Neural progenitor cell (in vitro differentiated cells): ENCODE measurements at regions not wholly inside any gene's neighbourhood (a gene's known extent, or its start where the extent isn't known, plus 50 kb on each side); places are given as distances from the start of the nearest gene placed in this dataset.

Experiments used
- DNase-seq: peaks from one replicate; pipeline ENCODE4 v3.0.0-alpha.2; 2016; ENCODE audit warnings: low spot score
- H2AFZ ChIP-seq: fragments of 200-600 bp; sonication (generic); replicated peaks from 2 replicates; pipeline ENCODE4 v1.6.1; 2016; ENCODE audit warnings: antibody characterized with exemption
- H3F3A ChIP-seq: fragments of 200-600 bp; sonication (generic); 2 replicates; pipeline ENCODE4 v1.6.1; 2016; ENCODE audit warnings: antibody characterized with exemption, low read depth
- H3K27ac ChIP-seq: fragments of 200-600 bp; sonication (generic); 2 replicates; pipeline ENCODE4 v1.5.1; 2016; ENCODE audit warnings: mild to moderate bottlenecking
- H3K27me3 ChIP-seq: fragments of 200-600 bp; sonication (generic); 2 replicates; pipeline ENCODE4 v1.6.1; 2016; ENCODE audit warnings: mild to moderate bottlenecking, moderate library complexity
- H3K36me3 ChIP-seq: fragments of 200-600 bp; sonication (generic); 2 replicates; pipeline ENCODE4 v1.5.1; 2016
- H3K4me1 ChIP-seq: fragments of 200-600 bp; sonication (generic); 2 replicates; pipeline ENCODE4 v1.6.1; 2016; ENCODE audit warnings: mixed run types
- H3K4me2 ChIP-seq: fragments of 200-600 bp; sonication (generic); 2 replicates; pipeline ENCODE4 v1.6.1; 2016
- H3K4me3 ChIP-seq: fragments of 200-600 bp; sonication (generic); 2 replicates; pipeline ENCODE4 v1.5.1; 2016
- H3K79me2 ChIP-seq: fragments of 200-600 bp; sonication (generic); 2 replicates; pipeline ENCODE4 v1.6.1; 2016; ENCODE audit warnings: low read depth
- H3K9ac ChIP-seq: fragments of 200-600 bp; sonication (generic); 2 replicates; pipeline ENCODE4 v1.6.1; 2016
- H3K9me3 ChIP-seq: fragments of 200-600 bp; sonication (generic); 2 replicates; pipeline ENCODE4 v1.5.1; 2016; ENCODE audit warnings: low read depth
- H4K20me1 ChIP-seq: fragments of 200-600 bp; sonication (generic); 2 replicates; pipeline ENCODE4 v1.6.1; 2016; ENCODE audit warnings: low read depth
- H3K27ac Mint-ChIP-seq: 3 replicates; pipeline ENCODE4 v1.8.0; 2021; ENCODE audit warnings: mixed read lengths
- H3K27me3 Mint-ChIP-seq: 2 replicates; pipeline ENCODE4 v1.8.0; 2022; ENCODE audit warnings: low read depth, mild to moderate bottlenecking, inconsistent platforms, moderate library complexity, mixed read lengths; ENCODE audit not compliant: insufficient read depth
- H3K36me3 Mint-ChIP-seq: 3 replicates; pipeline ENCODE4 v1.8.0; 2021; ENCODE audit warnings: mixed read lengths
- H3K4me1 Mint-ChIP-seq: 3 replicates; pipeline ENCODE4 v1.8.0; 2021; ENCODE audit warnings: mixed read lengths
- H3K4me3 Mint-ChIP-seq: 3 replicates; pipeline ENCODE4 v1.8.0; 2021; ENCODE audit warnings: mild to moderate bottlenecking, moderate library complexity, mixed read lengths
- H3K9me3 Mint-ChIP-seq: 3 replicates; pipeline ENCODE4 v1.8.0; 2020; ENCODE audit warnings: mixed read lengths
- CTCF ChIP-seq: fragments of 200-600 bp; sonication (generic); IDR thresholded peaks from 2 replicates; pipeline ENCODE4 v1.5.1; 2017; ENCODE audit warnings: antibody characterized with exemption, mild to moderate bottlenecking
- EZH2 ChIP-seq: fragments of 200-600 bp; sonication (generic); IDR thresholded peaks from 2 replicates; pipeline ENCODE4 v1.6.1; 2017; ENCODE audit warnings: antibody characterized with exemption, mild to moderate bottlenecking, moderate library complexity
- EZH2phosphoT487 ChIP-seq: fragments of 200-600 bp; sonication (generic); IDR thresholded peaks from 2 replicates; pipeline ENCODE4 v1.6.1; 2017; ENCODE audit warnings: antibody characterized with exemption

- H3K4me2 ChIP-seq, result no peak overlapping the region
- H2AFZ ChIP-seq, result no peak overlapping the region
- no peak overlapping the region for H3K27ac Mint-ChIP-seq
- no peak overlapping the region for H3K9ac ChIP-seq
- no peaks in the 10 kb centered on the region for H3K4me1 ChIP-seq
- H3K9me3 ChIP-seq, result no peaks in the 10 kb centered on the region
- no peaks in the 10 kb centered on the region for H3K9me3 Mint-ChIP-seq
- no peaks in the 10 kb centered on the region for H3K36me3 ChIP-seq
- no peak overlapping the region for H3K4me3 ChIP-seq
- H3K4me1 Mint-ChIP-seq, result peaks cover 4% of the 10 kb centered on the region
- H3F3A ChIP-seq, result no peaks in the 10 kb centered on the region
- no peaks in the 10 kb centered on the region for H3K36me3 Mint-ChIP-seq
- no peaks in the 10 kb centered on the region for H4K20me1 ChIP-seq
- DNase-seq, result no peak
- H3K27ac ChIP-seq, result no peak overlapping the region
- no peaks in the 10 kb centered on the region for H3K79me2 ChIP-seq
- no peak overlapping the region for H3K4me3 Mint-ChIP-seq
- no peaks in the 10 kb centered on the region for H3K27me3 ChIP-seq
- TF ChIP-seq EZH2, result no peak
- no peak for TF ChIP-seq EZH2phosphoT487
- TF ChIP-seq CTCF, result no peak
- H3K27me3 Mint-ChIP-seq, result peaks cover 2% of the 10 kb centered on the region
Measured at GRCh38 chr1:188958461-188959115, 1519.1 kb downstream of the BRINP3 start.

- no peak for TF ChIP-seq CTCF
- no peak for TF ChIP-seq EZH2
- TF ChIP-seq EZH2phosphoT487, result no peak
- no peaks in the 10 kb centered on the region for H3K4me1 Mint-ChIP-seq
- no peak overlapping the region for H3K4me3 Mint-ChIP-seq
Measured at GRCh38 chr1:188986745-188987417, 1490.8 kb downstream of the BRINP3 start.

GRCh38 chr1:188988589-188988988 is 1489.1 kb downstream of the BRINP3 start:
- DNase-seq, result no peak
- Histone ChIP-seq H3K9me3 (no peaks in the 10 kb centered on the region), H3K4me1 (peaks cover 9% of the 10 kb centered on the region), H4K20me1 (no peaks in the 10 kb centered on the region), H2AFZ (no peak overlapping the region), H3K9ac (no peak overlapping the region), H3K79me2 (no peaks in the 10 kb centered on the region), H3F3A (no peaks in the 10 kb centered on the region), H3K4me3 (no peak overlapping the region), H3K27me3 (no peaks in the 10 kb centered on the region), H3K36me3 (no peaks in the 10 kb centered on the region), H3K27ac (no peak overlapping the region), H3K4me2 (no peak overlapping the region)
- Mint-ChIP-seq H3K4me3 (no peak overlapping the region), H3K9me3 (peaks cover 2% of the 10 kb centered on the region), H3K36me3 (no peaks in the 10 kb centered on the region), H3K27ac (no peak overlapping the region), H3K4me1 (no peaks in the 10 kb centered on the region), H3K27me3 (peaks cover 2% of the 10 kb centered on the region)
- no peak for TF ChIP-seq CTCF
- TF ChIP-seq EZH2phosphoT487, result no peak
- TF ChIP-seq EZH2, result no peak

More at GRCh38 chr1:188986745-188987417, 1490.8 kb downstream of the BRINP3 start:
- Mint-ChIP-seq H3K36me3 (no peaks in the 10 kb centered on the region), H3K9me3 (peaks cover 2% of the 10 kb centered on the region), H3K27me3 (peaks cover 2% of the 10 kb centered on the region), H3K27ac (no peak overlapping the region)
- Histone ChIP-seq H3K27ac (no peak overlapping the region), H3K36me3 (no peaks in the 10 kb centered on the region), H3K4me3 (no peak overlapping the region), H3F3A (no peaks in the 10 kb centered on the region), H2AFZ (peak overlapping the region; percentile 66), H4K20me1 (no peaks in the 10 kb centered on the region), H3K4me1 (peaks cover 9% of the 10 kb centered on the region), H3K79me2 (no peaks in the 10 kb centered on the region), H3K9me3 (no peaks in the 10 kb centered on the region), H3K27me3 (no peaks in the 10 kb centered on the region), H3K4me2 (no peak overlapping the region), H3K9ac (no peak overlapping the region)
- DNase-seq, result peak; percentile 73
